Posterior cingulate gyrus (tissue), 11 donors: ENCODE measurements at regions not wholly inside any gene's neighbourhood (a gene's known extent, or its start where the extent isn't known, plus 50 kb on each side); places are given as distances from the start of the nearest gene placed in this dataset.

Experiments used
- DNase-seq, 10 donors: peaks; one replicate each; pipeline versions ENCODE4 v3.0.0 to v3.0.0-alpha.2; 2020 to 2021; ENCODE audit warnings: mixed read lengths in 3 of 10
- intact Hi-C: fragments of 100-400 bp; cut with DNase I; formaldehyde crosslinking; loops from one replicate; pipeline ENCODE4 v1.15.1; 2023

DNA sequence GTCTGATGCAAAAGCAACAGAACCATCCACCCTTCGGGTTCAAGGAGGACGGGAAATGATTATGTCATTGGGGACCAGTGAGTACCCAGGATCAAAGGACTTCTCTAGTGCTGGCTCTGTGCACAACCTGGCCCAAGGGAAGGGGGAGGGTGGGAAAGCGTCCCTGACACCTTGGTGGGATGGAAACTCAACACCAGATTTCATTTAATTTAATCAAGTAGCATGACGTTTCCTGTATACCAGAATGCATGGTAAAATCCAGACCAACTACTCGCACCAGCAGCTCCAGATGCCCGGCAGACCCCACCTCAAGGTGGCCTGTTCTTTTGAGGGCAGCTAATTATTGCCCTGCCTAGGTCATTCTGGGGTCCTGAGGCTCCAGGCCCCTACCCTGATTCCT is 385.1 kb downstream of the CADM1 start:
- intact Hi-C loops = no loop called here

More for the DNA sequence above, 385.1 kb downstream of the CADM1 start:
- no peak for DNase-seq
